Right cardiac atrium (tissue), 5 donors: ENCODE measurements at regions not wholly inside any gene's neighbourhood (a gene's known extent, or its start where the extent isn't known, plus 50 kb on each side); places are given as distances from the start of the nearest gene placed in this dataset.
"Not testable (repeated sequence)": the region's sequence is repeated elsewhere in the genome, so short reads cannot be mapped to it uniquely, and the experiment has no call there.

ENCODE experiments used
- ATAC-seq, 2 donors: fragments of 200-7000 bp; cut with Tn5 transposase; one replicate each; pipeline versions ENCODE4 v1.8.0 to v1.9.1; 2020; ENCODE audit warnings: moderate library complexity in 2 of 2, mild to moderate bottlenecking in 1 of 2
- DNase-seq, 3 donors: peaks; one replicate each; pipeline ENCODE4 v3.0.0-alpha.2; 2020
- H3K27ac ChIP-seq: one replicate; pipeline ENCODE4 v1.5.1; 2013; ENCODE audit warnings: mild to moderate bottlenecking, low read length, control low read depth, moderate library complexity
- H3K27me3 ChIP-seq: one replicate; pipeline ENCODE4 v1.6.1; 2013; ENCODE audit not compliant: control insufficient read depth, insufficient read depth
- H3K4me1 ChIP-seq: one replicate; pipeline ENCODE4 v1.6.1; 2013; ENCODE audit warnings: low read length; ENCODE audit not compliant: control insufficient read depth, insufficient read depth
- H3K4me3 ChIP-seq: one replicate; pipeline ENCODE4 v1.5.1; 2013; ENCODE audit warnings: low read length, control low read depth
- H3K9me3 ChIP-seq: one replicate; pipeline ENCODE4 v1.6.1; 2013; ENCODE audit warnings: low read length; ENCODE audit not compliant: control insufficient read depth
- WGBS: extraction: QIAGEN DNeasy Blood & Tissue Kit; methylation state at CpG from one replicate; pipeline ENCODE4 v1.1.7; 2013; 5-methylcytosine and 5-hydroxymethylcytosine counted together
- intact Hi-C, 4 donors: fragments of 100-400 bp; cut with DNase I; formaldehyde crosslinking; loops; one replicate each; pipeline versions ENCODE4 v1.11.0 to v1.14.0; 2022 to 2023
- donor health status: healthy with polysubstance abuse.
- donor health status: DM: no; HTN: yes; CAD: no.
- donor health status: DM: no; HTN: no; CAD: no.
- donor health status: DM: no; HTN: yes; CAD: no; lungs with severe emphysema.
- donor health status: DM: yes; HTN: yes; CAD: no.

- Histone ChIP-seq H3K27ac (no peak overlapping the region), H3K9me3 (no peaks in the 10 kb centered on the region), H3K4me1 (no peaks in the 10 kb centered on the region), H3K27me3 (no peaks in the 10 kb centered on the region), H3K4me3 (no peak overlapping the region)
- 80% methylated on average over 4 of the region's 4 CpGs for WGBS
- intact Hi-C loops, result no loop called here
- DNase-seq (no peak), ATAC-seq (no peak)
These were observed 66.9 kb upstream of the CEP85L start for GRCh38 chr6:118718297-118718696.

- Histone ChIP-seq H3K27me3 (no peaks in the 10 kb centered on the region), H3K27ac (no peak overlapping the region), H3K4me3 (no peak overlapping the region), H3K4me1 (no peaks in the 10 kb centered on the region), H3K9me3 (no peaks in the 10 kb centered on the region)
- DNase-seq (no peak), ATAC-seq (no peak)
- WGBS, result 86% methylated on average over 13 of the region's 13 CpGs
- intact Hi-C loops, result no loop called here
These were observed 65.7 kb upstream of the CEP85L start for GRCh38 chr6:118717106-118717505.

- H3K27me3 ChIP-seq, DNase-seq, H3K4me1 ChIP-seq, H3K4me3 ChIP-seq, H3K9me3 ChIP-seq, ATAC-seq, H3K27ac ChIP-seq, intact Hi-C loops: not testable (repeated sequence)
- WGBS, result 95% methylated on average over 5 of the region's 5 CpGs
These were observed 64.5 kb upstream of the CEP85L start for GRCh38 chr6:118715907-118716306.

- intact Hi-C loops, result no loop called here
- no peak overlapping the region for H3K4me3 ChIP-seq
- DNase-seq (no peak), ATAC-seq (no peak)
- H3K9me3 ChIP-seq, result no peaks in the 10 kb centered on the region
- H3K27ac ChIP-seq, result no peak overlapping the region
- 88% methylated on average over 2 of the region's 2 CpGs for WGBS
- no peaks in the 10 kb centered on the region for H3K4me1 ChIP-seq
- H3K27me3 ChIP-seq, result no peaks in the 10 kb centered on the region
These were observed 64.0 kb upstream of the CEP85L start for GRCh38 chr6:118715376-118715775.

- 96% methylated on average over 3 of the region's 3 CpGs for WGBS
- Histone ChIP-seq H3K9me3 (no peaks in the 10 kb centered on the region), H3K27me3 (no peaks in the 10 kb centered on the region), H3K27ac (no peak overlapping the region), H3K4me1 (peaks cover 3% of the 10 kb centered on the region), H3K4me3 (no peak overlapping the region)
- DNase-seq (no peak), ATAC-seq (no peak)
- intact Hi-C loops, result no loop called here
These were observed 63.4 kb upstream of the CEP85L start for GRCh38 chr6:118714756-118715155.

GRCh38 chr6:118712969-118713368, 61.6 kb upstream of the CEP85L start:
- H3K4me3 ChIP-seq, result no peak overlapping the region
- no peaks in the 10 kb centered on the region for H3K9me3 ChIP-seq
- DNase-seq, result no peak
- H3K27ac ChIP-seq, result no peak overlapping the region
- intact Hi-C loops, result no loop called here
- 52% methylated on average over 3 of the region's 3 CpGs for whole genome bisulfite sequencing
- peaks cover 5% of the 10 kb centered on the region for H3K4me1 ChIP-seq
- no peaks in the 10 kb centered on the region for H3K27me3 ChIP-seq
- no peak for ATAC-seq

GRCh38 chr6:118710616-118711015, 59.2 kb upstream of the CEP85L start:
- Histone ChIP-seq H3K4me1 (peaks cover 5% of the 10 kb centered on the region), H3K27ac (no peak overlapping the region)
- 94% methylated on average over 5 of the region's 5 CpGs for WGBS

GRCh38 chr6:118709859-118710350, 58.5 kb upstream of the CEP85L start:
- Histone ChIP-seq H3K4me3 (peak overlapping the region; percentile 33), H3K27me3 (no peaks in the 10 kb centered on the region), H3K9me3 (no peaks in the 10 kb centered on the region), H3K4me1 (peaks cover 5% of the 10 kb centered on the region), H3K27ac (no peak overlapping the region)
- DNase-seq, result no peak
- intact Hi-C loops, result no loop called here
- ATAC-seq, result peak; percentile 31 to 32
- 22% methylated on average over 3 of the region's 3 CpGs for WGBS

More at GRCh38 chr6:118710616-118711015, 59.2 kb upstream of the CEP85L start:
- DNase-seq (no peak), ATAC-seq (no peak)
- H3K4me3 ChIP-seq, result no peak overlapping the region
- intact Hi-C loops, result no loop called here
- no peaks in the 10 kb centered on the region for H3K27me3 ChIP-seq
- H3K9me3 ChIP-seq, result no peaks in the 10 kb centered on the region

- no peaks in the 10 kb centered on the region for H3K27me3 ChIP-seq
- ATAC-seq (no peak), DNase-seq (no peak)
- intact Hi-C loops, result no loop called here
- peak overlapping the region; percentile 33 for H3K4me3 ChIP-seq
- no peaks in the 10 kb centered on the region for H3K9me3 ChIP-seq
- WGBS, result 19% methylated on average over 5 of the region's 5 CpGs
- peak overlapping the region; percentile 97 for H3K27ac ChIP-seq
- peaks cover 5% of the 10 kb centered on the region for H3K4me1 ChIP-seq
These were observed 57.4 kb upstream of the CEP85L start for GRCh38 chr6:118708744-118709143.

GRCh38 chr6:118708055-118708454, 56.7 kb upstream of the CEP85L start:
- ATAC-seq, result no peak
- intact Hi-C loops, result no loop called here
- WGBS, result 97% methylated on average over 3 of the region's 3 CpGs
- H3K4me3 ChIP-seq, result no peak overlapping the region
- H3K27ac ChIP-seq, result no peak overlapping the region
- no peaks in the 10 kb centered on the region for H3K27me3 ChIP-seq
- DNase-seq, result no peak
- no peaks in the 10 kb centered on the region for H3K9me3 ChIP-seq
- peaks cover 5% of the 10 kb centered on the region for H3K4me1 ChIP-seq

- H3K4me3 ChIP-seq, result no peak overlapping the region
- no peaks in the 10 kb centered on the region for H3K9me3 ChIP-seq
- H3K27me3 ChIP-seq, result no peaks in the 10 kb centered on the region
- DNase-seq (no peak), ATAC-seq (no peak)
- WGBS, result 74% methylated on average over 3 of the region's 3 CpGs
- no peak overlapping the region for H3K27ac ChIP-seq
- intact Hi-C loops, result no loop called here
- peaks cover 5% of the 10 kb centered on the region for H3K4me1 ChIP-seq
These were observed 55.3 kb upstream of the CEP85L start for GRCh38 chr6:118706702-118707101.
